IMR-90 (cell line): ENCODE measurements at regions not wholly inside any gene's neighbourhood (a gene's known extent, or its start where the extent isn't known, plus 50 kb on each side); places are given as distances from the start of the nearest gene placed in this dataset.

Source experiments
- ATAC-seq: fragments of 200-7000 bp; cut with Tn5 transposase; 2 replicates; pipeline ENCODE4 v1.9.1; 2020; ENCODE audit warnings: low read depth, mild to moderate bottlenecking, moderate library complexity
- BruUV-seq: library from RNA; stranded (reverse); fragments of 400-500 nt; replicated peaks from 2 replicates; lab custom pipeline; 2021; lab: Mats Ljungman, UMichigan
- CTCF ChIA-PET: fragments of 300-600 bp; formaldehyde crosslinking; extraction: SDS; loops from one replicate; lab custom pipeline; 2021; ENCODE audit warnings: antibody characterized with exemption; lab: Yijun Ruan, JAX
- POLR2A ChIA-PET: fragments of 300-600 bp; sonication (Branson Sonifier 250); formaldehyde crosslinking; loops from one replicate; lab custom pipeline; 2022; ENCODE audit warnings: antibody characterized with exemption; ENCODE audit not compliant: unreplicated experiment; lab: Charles Lee
- DNase-seq: peaks from one replicate; pipeline ENCODE4 v3.0.0; 2013
- H2AFZ ChIP-seq: replicated peaks from 2 replicates; pipeline ENCODE3; 2013; ENCODE audit warnings: low read length, mild to moderate bottlenecking; ENCODE audit not compliant: poor library complexity
- H2AK5ac ChIP-seq: 2 replicates; pipeline ENCODE4 v1.6.1; 2013; ENCODE audit warnings: low read depth, low read length, inconsistent platforms
- H2AK9ac ChIP-seq: replicated peaks from 2 replicates; pipeline ENCODE3; 2013; ENCODE audit warnings: mild to moderate bottlenecking, low read depth, low read length, moderate library complexity; ENCODE audit not compliant: poor library complexity
- H2BK120ac ChIP-seq: 2 replicates; pipeline ENCODE4 v1.6.1; 2013; ENCODE audit warnings: low read depth, low read length, inconsistent platforms
- H2BK15ac ChIP-seq: 3 replicates; pipeline ENCODE4 v1.6.1; 2013; ENCODE audit warnings: low read depth, low read length, inconsistent platforms
- H2BK20ac ChIP-seq: 2 replicates; pipeline ENCODE4 v1.6.1; 2013; ENCODE audit warnings: low read depth, mild to moderate bottlenecking, inconsistent platforms, low read length, moderate library complexity
- H2BK5ac ChIP-seq: 2 replicates; pipeline ENCODE4 v1.6.1; 2013; ENCODE audit warnings: mild to moderate bottlenecking, low read depth, low read length, inconsistent platforms; ENCODE audit not compliant: poor library complexity, severe bottlenecking
- H3K14ac ChIP-seq: replicated peaks from 2 replicates; pipeline ENCODE4 v1.6.1; 2013; ENCODE audit warnings: low read depth, low read length, inconsistent platforms
- H3K18ac ChIP-seq: 2 replicates; pipeline ENCODE4 v1.6.1; 2013; ENCODE audit warnings: low read depth, low read length, control low read depth
- H3K23ac ChIP-seq: 2 replicates; pipeline ENCODE4 v1.6.1; 2013; ENCODE audit warnings: low read depth, low read length, inconsistent platforms
- H3K27ac ChIP-seq: 2 replicates; pipeline ENCODE4 v1.5.1; 2013; ENCODE audit warnings: mild to moderate bottlenecking, control low read depth, low read length; ENCODE audit not compliant: insufficient read depth
- H3K27me3 ChIP-seq: 2 replicates; pipeline ENCODE4 v1.6.1; 2013; ENCODE audit warnings: low read length; ENCODE audit not compliant: control insufficient read depth, insufficient read depth
- H3K36me3 ChIP-seq: 2 replicates; pipeline ENCODE4 v1.6.1; 2013; ENCODE audit warnings: low read length, mixed read lengths; ENCODE audit not compliant: control insufficient read depth, insufficient read depth
- H3K4ac ChIP-seq: 2 replicates; pipeline ENCODE4 v1.6.1; 2013; ENCODE audit warnings: low read depth, low read length, inconsistent platforms
- H3K4me1 ChIP-seq: 2 replicates; pipeline ENCODE4 v1.6.1; 2013; ENCODE audit warnings: low read length, mixed read lengths; ENCODE audit not compliant: control insufficient read depth, insufficient read depth
- H3K4me2 ChIP-seq: 2 replicates; pipeline ENCODE4 v1.6.1; 2013; ENCODE audit warnings: low read depth, mild to moderate bottlenecking, control low read depth, low read length, moderate library complexity
- H3K4me3 ChIP-seq: 2 replicates; pipeline ENCODE4 v1.5.1; 2013; ENCODE audit warnings: low read depth, mild to moderate bottlenecking, control low read depth, low read length, moderate library complexity; ENCODE audit not compliant: insufficient read depth
- H3K56ac ChIP-seq: 2 replicates; pipeline ENCODE4 v1.6.1; 2013; ENCODE audit warnings: low read length, inconsistent platforms; ENCODE audit not compliant: insufficient read depth; ENCODE audit errors: extremely low read depth
- H3K79me1 ChIP-seq, 2 experiments: 2 replicates each; pipeline ENCODE4 v1.6.1; 2013; ENCODE audit warnings: low read length in 2 of 2, inconsistent platforms in 1 of 2, low read depth in 1 of 2
- H3K9ac ChIP-seq: 2 replicates; pipeline ENCODE4 v1.6.1; 2013; ENCODE audit warnings: low read depth, low read length, control low read depth
- H3K9me1 ChIP-seq: 2 replicates; pipeline ENCODE4 v1.6.1; 2013; ENCODE audit warnings: low read length, inconsistent platforms; ENCODE audit not compliant: insufficient read depth
- H3K9me3 ChIP-seq: 2 replicates; pipeline ENCODE4 v1.6.1; 2013; ENCODE audit warnings: low read length; ENCODE audit not compliant: control insufficient read depth, insufficient read depth
- H4K20me1 ChIP-seq: 2 replicates; pipeline ENCODE4 v1.6.1; 2013; ENCODE audit warnings: low read length, inconsistent platforms; ENCODE audit not compliant: insufficient read depth
- H4K5ac ChIP-seq: 2 replicates; pipeline ENCODE4 v1.6.1; 2013; ENCODE audit warnings: mild to moderate bottlenecking, low read depth, low read length, control low read depth
- H4K8ac ChIP-seq, 2 experiments: 2 replicates each; pipeline ENCODE4 v1.6.1; 2013; ENCODE audit warnings: low read depth in 2 of 2, low read length in 2 of 2, control low read depth in 1 of 2, inconsistent platforms in 1 of 2
- H4K91ac ChIP-seq: 2 replicates; pipeline ENCODE4 v1.6.1; 2013; ENCODE audit warnings: low read depth, low read length, inconsistent platforms; ENCODE audit not compliant: insufficient read depth
- CEBPB ChIP-seq: IDR thresholded peaks from 2 replicates; pipeline ENCODE4 v1.6.1; 2012; ENCODE audit warnings: low read depth, low read length, improper control_type of control experiment
- WGBS, 2 experiments: methylation state at CpG; one replicate each; pipeline versions ENCODE4 v1.1.5 to v1.1.7; 2013; ENCODE audit warnings: missing lambda C conversion rate in 2 of 2; ENCODE audit not compliant: insufficient read length in 1 of 2; ENCODE audit errors: extremely low coverage in 2 of 2; 5-methylcytosine and 5-hydroxymethylcytosine counted together
- dilution Hi-C: fragments of 300-500 bp; cut with HindIII; formaldehyde crosslinking; loops from one replicate; pipeline ENCODE4 v1.14.3; 2018; ENCODE audit warnings: low sequenced_read_pairs; ENCODE audit not compliant: unreplicated experiment
- in situ Hi-C: fragments of 300-500 bp; cut with MboI; formaldehyde crosslinking; loops from 3 replicates; pipeline ENCODE4 v1.14.3; 2019; ENCODE audit warnings: low sequenced_read_pairs, inconsistent platforms, mixed read lengths
- intact Hi-C: fragments of 100-400 bp; cut with micrococcal nuclease; formaldehyde crosslinking; loops from 2 replicates; pipeline ENCODE4 v1.10.0; 2022

DNA sequence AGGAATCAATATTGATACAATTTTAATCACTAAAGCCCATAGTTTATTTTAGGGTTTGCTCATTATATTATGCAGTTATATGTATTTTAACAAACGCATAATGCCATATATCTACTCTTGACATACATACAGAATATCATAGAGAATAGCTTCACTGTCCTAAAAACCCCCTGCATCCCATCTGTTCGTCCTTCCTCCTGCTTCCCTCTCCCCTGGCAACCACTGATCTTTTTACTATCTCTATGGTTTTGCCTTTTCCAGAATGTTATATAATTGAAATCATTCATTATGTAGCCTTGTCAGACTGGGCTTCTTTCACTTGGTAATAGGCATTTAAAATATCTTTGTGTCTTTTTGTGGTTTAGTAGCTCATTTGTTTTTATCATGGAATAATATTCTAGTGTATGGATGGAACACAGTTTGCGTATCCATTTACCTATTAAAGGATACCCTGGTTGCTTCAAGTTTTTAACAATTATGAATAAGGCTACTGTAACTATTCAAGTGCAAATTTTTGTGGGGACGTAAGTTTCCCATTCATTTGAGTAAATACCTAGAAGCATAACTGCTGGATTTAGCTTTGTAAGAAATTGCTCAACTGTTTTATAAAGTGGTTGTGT lies 801.6 kb upstream of the GCFC2 start:
- Histone ChIP-seq H4K20me1 (no peaks in the 10 kb centered on the region), H2AFZ (no peak overlapping the region), H3K9me1 (no peaks in the 10 kb centered on the region), H4K5ac (no peak overlapping the region), H2BK20ac (no peak overlapping the region), H2BK15ac (no peak overlapping the region), H3K36me3 (no peaks in the 10 kb centered on the region), H3K79me1 (no peaks in the 10 kb centered on the region), H4K91ac (no peak overlapping the region), H3K4me2 (no peak overlapping the region), H2AK5ac (no peak overlapping the region), H2AK9ac (no peak overlapping the region), H3K23ac (no peak overlapping the region), H2BK120ac (no peak overlapping the region), H2BK5ac (no peak overlapping the region), H3K56ac (no peak overlapping the region), H3K4ac (no peak overlapping the region), H3K9me3 (no peaks in the 10 kb centered on the region), H3K27me3 (no peaks in the 10 kb centered on the region), H4K8ac (no peak overlapping the region), H3K4me1 (no peaks in the 10 kb centered on the region), H3K9ac (no peak overlapping the region), H3K18ac (no peak overlapping the region), H3K27ac (no peak overlapping the region), H3K14ac (no peak overlapping the region), H3K4me3 (no peak overlapping the region)
- no peak for TF ChIP-seq CEBPB
- no CpG with 5 or more reads among the region's 4 CpGs for WGBS, 2 experiments
- ChIA-PET CTCF (no interaction called here), POLR2A (no interaction called here)
- intact Hi-C loops = no loop called here
- in situ Hi-C loops = no loop called here
- BruUV-seq = no TSS peak
- dilution Hi-C loops = no loop called here
- ATAC-seq (no peak), DNase-seq (no peak)
